ENCODE measurements at regions not wholly inside any gene's neighbourhood (a gene's known extent, or its start where the extent isn't known, plus 50 kb on each side); places are given as distances from the start of the nearest gene placed in this dataset.

DNA sequence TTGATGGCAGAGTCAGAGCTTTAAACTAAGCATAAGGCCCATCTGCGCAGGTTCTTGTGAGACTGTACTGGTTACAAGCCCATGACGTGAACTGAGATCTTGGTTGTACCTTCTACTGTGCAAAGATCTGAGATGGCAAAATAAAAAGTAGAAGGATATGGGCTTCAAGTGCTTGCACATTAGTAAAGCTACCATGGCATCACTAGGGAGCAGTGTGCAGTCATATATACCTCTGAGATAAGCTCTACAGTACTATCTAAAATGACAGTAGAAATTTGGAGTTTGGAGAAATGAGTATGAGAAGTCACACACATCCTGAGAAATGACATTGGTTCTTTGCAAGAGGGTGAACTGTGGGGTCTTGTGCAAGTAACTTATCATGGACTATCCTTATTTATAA, 408.2 kb upstream of the PRR16 start:
- TF ChIP-seq, protein P1, sequence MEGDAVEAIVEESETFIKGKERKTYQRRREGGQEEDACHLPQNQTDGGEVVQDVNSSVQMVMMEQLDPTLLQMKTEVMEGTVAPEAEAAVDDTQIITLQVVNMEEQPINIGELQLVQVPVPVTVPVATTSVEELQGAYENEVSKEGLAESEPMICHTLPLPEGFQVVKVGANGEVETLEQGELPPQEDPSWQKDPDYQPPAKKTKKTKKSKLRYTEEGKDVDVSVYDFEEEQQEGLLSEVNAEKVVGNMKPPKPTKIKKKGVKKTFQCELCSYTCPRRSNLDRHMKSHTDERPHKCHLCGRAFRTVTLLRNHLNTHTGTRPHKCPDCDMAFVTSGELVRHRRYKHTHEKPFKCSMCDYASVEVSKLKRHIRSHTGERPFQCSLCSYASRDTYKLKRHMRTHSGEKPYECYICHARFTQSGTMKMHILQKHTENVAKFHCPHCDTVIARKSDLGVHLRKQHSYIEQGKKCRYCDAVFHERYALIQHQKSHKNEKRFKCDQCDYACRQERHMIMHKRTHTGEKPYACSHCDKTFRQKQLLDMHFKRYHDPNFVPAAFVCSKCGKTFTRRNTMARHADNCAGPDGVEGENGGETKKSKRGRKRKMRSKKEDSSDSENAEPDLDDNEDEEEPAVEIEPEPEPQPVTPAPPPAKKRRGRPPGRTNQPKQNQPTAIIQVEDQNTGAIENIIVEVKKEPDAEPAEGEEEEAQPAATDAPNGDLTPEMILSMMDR (IDR thresholded peaks at IDR 0.05; ENCODE audit: insufficient read depth, low read length): peak; percentile 57
- peak; percentile 84 for DNase-seq (ENCODE audit: low read depth)
- H3K4me3 ChIP-seq (ENCODE audit: low read depth, low read length): no peak overlapping the region

DNA sequence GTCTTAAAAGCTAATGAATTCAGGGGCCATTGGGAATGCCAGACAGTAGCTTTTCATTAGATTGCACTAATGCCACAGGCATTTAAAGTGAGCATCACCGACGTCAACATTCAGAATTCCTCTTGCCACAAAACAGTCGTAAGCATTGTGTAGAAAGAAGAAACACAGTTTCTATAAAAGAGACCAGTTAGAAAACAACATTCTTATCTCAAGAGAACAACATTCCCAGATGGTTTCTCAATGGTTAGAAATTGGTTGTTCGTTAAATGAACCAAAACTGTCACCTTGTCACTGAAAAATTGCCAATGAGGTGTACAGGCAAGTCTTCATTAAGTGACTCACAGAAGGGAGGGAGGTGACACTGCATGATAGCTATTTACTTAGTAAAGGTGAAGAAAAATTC, 401.6 kb upstream of the PRR16 start:
- DNase-seq (ENCODE audit: low read depth): no peak
- TF ChIP-seq, protein P1 (IDR thresholded peaks at IDR 0.05; ENCODE audit: insufficient read depth, low read length): no peak
- no peak overlapping the region for H3K4me3 ChIP-seq (ENCODE audit: low read depth, low read length)

DNA sequence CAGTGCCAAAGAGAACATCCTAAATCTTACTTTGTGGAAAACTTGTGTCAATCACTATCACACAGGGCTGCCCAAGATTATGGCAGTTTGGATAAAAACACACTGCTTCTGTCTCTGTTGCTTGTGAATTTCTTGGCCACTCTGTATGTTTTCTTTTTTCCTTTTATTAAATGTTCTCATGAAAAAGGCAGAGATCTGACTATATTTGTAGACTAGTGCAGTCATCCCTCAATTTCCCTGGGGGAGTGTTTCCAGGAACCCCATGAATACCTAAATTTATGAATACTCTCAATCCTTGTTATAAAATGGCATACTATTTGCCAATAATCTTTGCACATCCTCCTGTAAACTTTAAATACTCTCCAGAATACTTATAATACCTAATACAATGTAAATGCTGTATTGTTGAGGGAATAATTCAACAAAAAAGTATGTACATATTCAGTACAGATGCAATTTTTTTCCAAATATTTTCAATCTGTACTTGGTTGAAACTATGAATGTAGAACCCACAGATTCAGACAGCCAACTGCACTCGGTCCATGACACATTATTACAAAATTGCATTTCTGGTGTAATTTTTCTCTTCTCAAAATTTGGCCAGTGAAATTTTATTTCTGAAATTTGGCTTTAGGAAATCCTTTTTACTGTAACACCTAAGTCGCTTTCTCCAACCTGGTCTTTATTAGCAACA, 391.9 kb upstream of the PRR16 start:
- no peak for DNase-seq (ENCODE audit: low read depth)
- no peak overlapping the region for H3K4me3 ChIP-seq (ENCODE audit: low read depth, low read length)
- TF ChIP-seq, protein P1 (IDR thresholded peaks at IDR 0.05; ENCODE audit: insufficient read depth, low read length): no peak

DNA sequence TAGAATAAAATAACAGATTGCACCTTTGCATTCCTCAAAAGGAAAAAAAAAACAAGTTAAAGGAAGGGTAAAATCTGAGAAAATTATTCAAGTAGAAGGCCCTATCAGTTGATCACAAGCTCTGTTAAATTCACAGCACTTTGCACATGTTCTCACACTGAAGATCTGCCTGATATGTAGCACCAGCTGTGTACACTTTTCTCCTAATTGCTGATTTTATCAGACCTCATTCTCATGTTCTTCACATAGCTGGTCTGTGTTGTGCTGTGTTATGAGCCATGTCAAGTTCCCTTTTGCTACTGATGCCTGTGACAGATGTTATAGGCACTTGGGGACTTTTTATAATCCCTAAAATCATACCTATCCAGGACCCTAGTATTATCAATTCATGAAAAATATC, 390.4 kb upstream of the PRR16 start:
- DNase-seq (ENCODE audit: low read depth): no peak
- no peak overlapping the region for H3K4me3 ChIP-seq (ENCODE audit: low read depth, low read length)
- TF ChIP-seq, protein P1 (IDR thresholded peaks at IDR 0.05; ENCODE audit: insufficient read depth, low read length): no peak

DNA sequence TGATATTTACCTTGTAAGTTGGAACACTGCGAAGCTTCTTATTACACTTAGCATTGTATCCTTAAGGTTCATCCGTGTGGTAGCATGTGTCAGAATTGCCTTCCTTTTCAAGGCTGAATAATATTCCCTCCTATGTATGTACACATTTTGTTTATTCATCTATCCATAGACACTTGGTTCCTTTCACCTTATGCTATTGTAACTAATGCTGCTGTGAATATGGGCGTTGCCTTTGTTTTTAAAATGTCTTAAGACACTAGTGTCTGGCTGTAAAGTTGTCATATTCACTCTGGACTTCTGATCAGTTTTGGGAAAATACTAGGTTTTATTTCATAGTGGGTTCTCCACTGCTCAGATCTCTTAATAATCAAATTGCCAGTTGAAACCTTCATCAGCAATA, 383.3 kb upstream of the PRR16 start:
- TF ChIP-seq, protein P1 (IDR thresholded peaks at IDR 0.05; ENCODE audit: insufficient read depth, low read length): no peak
- no peak for DNase-seq (ENCODE audit: low read depth)
- no peak overlapping the region for H3K4me3 ChIP-seq (ENCODE audit: low read depth, low read length)

DNA sequence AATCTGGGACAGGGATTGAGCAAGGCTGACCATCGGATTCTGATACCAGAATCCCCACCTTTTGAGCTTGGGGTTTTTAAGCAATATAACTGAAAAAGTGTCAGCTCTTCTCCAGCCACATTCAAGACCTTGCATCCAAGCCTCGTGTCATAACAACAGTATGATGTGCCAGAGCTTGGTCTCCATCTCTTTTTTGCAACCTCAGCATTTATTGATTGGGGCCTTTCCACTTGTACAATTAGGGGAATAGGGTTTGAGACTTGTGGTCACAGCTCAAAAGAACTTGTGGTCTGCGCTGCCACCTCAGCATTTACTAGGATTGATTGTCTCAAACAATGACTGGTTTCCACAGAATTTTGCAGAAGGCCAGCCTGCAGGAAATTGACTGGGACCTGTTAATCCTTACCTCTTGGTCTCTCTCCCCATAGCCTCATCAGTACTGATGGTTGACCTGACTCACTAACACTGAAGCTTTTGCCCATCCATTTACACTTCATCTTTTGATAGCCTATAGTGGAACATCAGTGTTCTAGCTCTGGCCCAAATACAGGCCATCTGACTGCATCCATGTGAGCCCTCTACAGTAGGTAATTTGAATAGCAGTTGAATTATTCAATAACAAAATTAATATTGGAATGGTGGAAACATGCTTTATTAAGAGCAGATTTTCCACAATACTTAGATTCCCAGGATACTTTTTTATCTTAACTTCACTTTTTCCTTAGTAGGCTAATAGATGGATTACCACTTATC, 381.6 kb upstream of the PRR16 start:
- TF ChIP-seq, protein P1 (IDR thresholded peaks at IDR 0.05; ENCODE audit: insufficient read depth, low read length): no peak
- H3K4me3 ChIP-seq (ENCODE audit: low read depth, low read length): no peak overlapping the region
- no peak for DNase-seq (ENCODE audit: low read depth)

All from fibroblast of the aortic adventitia (primary cell).